ENCODE measurements at regions not wholly inside any gene's neighbourhood (a gene's known extent, or its start where the extent isn't known, plus 50 kb on each side); places are given as distances from the start of the nearest gene placed in this dataset.

- TF ChIP-seq, protein P1, sequence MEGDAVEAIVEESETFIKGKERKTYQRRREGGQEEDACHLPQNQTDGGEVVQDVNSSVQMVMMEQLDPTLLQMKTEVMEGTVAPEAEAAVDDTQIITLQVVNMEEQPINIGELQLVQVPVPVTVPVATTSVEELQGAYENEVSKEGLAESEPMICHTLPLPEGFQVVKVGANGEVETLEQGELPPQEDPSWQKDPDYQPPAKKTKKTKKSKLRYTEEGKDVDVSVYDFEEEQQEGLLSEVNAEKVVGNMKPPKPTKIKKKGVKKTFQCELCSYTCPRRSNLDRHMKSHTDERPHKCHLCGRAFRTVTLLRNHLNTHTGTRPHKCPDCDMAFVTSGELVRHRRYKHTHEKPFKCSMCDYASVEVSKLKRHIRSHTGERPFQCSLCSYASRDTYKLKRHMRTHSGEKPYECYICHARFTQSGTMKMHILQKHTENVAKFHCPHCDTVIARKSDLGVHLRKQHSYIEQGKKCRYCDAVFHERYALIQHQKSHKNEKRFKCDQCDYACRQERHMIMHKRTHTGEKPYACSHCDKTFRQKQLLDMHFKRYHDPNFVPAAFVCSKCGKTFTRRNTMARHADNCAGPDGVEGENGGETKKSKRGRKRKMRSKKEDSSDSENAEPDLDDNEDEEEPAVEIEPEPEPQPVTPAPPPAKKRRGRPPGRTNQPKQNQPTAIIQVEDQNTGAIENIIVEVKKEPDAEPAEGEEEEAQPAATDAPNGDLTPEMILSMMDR (IDR thresholded peaks at IDR 0.05): no peak
- TF ChIP-seq, protein P2, sequence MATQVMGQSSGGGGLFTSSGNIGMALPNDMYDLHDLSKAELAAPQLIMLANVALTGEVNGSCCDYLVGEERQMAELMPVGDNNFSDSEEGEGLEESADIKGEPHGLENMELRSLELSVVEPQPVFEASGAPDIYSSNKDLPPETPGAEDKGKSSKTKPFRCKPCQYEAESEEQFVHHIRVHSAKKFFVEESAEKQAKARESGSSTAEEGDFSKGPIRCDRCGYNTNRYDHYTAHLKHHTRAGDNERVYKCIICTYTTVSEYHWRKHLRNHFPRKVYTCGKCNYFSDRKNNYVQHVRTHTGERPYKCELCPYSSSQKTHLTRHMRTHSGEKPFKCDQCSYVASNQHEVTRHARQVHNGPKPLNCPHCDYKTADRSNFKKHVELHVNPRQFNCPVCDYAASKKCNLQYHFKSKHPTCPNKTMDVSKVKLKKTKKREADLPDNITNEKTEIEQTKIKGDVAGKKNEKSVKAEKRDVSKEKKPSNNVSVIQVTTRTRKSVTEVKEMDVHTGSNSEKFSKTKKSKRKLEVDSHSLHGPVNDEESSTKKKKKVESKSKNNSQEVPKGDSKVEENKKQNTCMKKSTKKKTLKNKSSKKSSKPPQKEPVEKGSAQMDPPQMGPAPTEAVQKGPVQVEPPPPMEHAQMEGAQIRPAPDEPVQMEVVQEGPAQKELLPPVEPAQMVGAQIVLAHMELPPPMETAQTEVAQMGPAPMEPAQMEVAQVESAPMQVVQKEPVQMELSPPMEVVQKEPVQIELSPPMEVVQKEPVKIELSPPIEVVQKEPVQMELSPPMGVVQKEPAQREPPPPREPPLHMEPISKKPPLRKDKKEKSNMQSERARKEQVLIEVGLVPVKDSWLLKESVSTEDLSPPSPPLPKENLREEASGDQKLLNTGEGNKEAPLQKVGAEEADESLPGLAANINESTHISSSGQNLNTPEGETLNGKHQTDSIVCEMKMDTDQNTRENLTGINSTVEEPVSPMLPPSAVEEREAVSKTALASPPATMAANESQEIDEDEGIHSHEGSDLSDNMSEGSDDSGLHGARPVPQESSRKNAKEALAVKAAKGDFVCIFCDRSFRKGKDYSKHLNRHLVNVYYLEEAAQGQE (IDR thresholded peaks at IDR 0.05): no peak
- no peak for TF ChIP-seq POLR2A (IDR thresholded peaks at IDR 0.05; ENCODE audit: low read length)
- no peak for TF ChIP-seq CHD2 (IDR thresholded peaks at IDR 0.05; ENCODE audit: low read length, partially characterized antibody)
- TF ChIP-seq MAX (IDR thresholded peaks at IDR 0.05): no peak
- TF ChIP-seq HOXA7 (CRISPR knock-in tag; IDR thresholded peaks at IDR 0.05): no peak
- no peak for TF ChIP-seq HMGXB4 (CRISPR knock-in tag; IDR thresholded peaks at IDR 0.05; ENCODE audit: borderline replicate concordance)
- TF ChIP-seq, protein P3, sequence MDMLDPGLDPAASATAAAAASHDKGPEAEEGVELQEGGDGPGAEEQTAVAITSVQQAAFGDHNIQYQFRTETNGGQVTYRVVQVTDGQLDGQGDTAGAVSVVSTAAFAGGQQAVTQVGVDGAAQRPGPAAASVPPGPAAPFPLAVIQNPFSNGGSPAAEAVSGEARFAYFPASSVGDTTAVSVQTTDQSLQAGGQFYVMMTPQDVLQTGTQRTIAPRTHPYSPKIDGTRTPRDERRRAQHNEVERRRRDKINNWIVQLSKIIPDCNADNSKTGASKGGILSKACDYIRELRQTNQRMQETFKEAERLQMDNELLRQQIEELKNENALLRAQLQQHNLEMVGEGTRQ (IDR thresholded peaks at IDR 0.05): no peak
- TF ChIP-seq CEBPB (IDR thresholded peaks at IDR 0.05): no peak
- TF ChIP-seq EP300 (IDR thresholded peaks at IDR 0.05): no peak
- TF ChIP-seq ELK1 (IDR thresholded peaks at IDR 0.05; ENCODE audit: low read depth, low read length): no peak
- no peak for TF ChIP-seq RAD21 (conservative IDR thresholded peaks at IDR 0.05 in 1 of 2, IDR thresholded peaks at IDR 0.05 in 1 of 2)
- TF ChIP-seq RARB (CRISPR knock-in tag; IDR thresholded peaks at IDR 0.05): no peak
Measured at GRCh38 chr4:12545812-12546211, 938.3 kb downstream of the RAB28 start.
